K562 (cell line): ENCODE measurements at regions not wholly inside any gene's neighbourhood (a gene's known extent, or its start where the extent isn't known, plus 50 kb on each side); places are given as distances from the start of the nearest gene placed in this dataset.

Experiments used
- ATAC-seq: fragments of 200-7000 bp; cut with Tn5 transposase; 3 replicates; pipeline ENCODE4 v1.9.1; 2020; ENCODE audit warnings: moderate library complexity
- BruUV-seq: library from RNA; stranded (reverse); fragments of 400-500 nt; replicated peaks from 2 replicates; lab custom pipeline; 2021; lab: Mats Ljungman, UMichigan
- CTCF ChIA-PET: fragments of 300-600 bp; formaldehyde crosslinking; extraction: SDS; loops from one replicate; lab custom pipeline; 2021; ENCODE audit warnings: low intra/inter-chr PET ratio; lab: Yijun Ruan, JAX
- POLR2A ChIA-PET: fragments of 300-600, 350-650 bp; sonication (Branson Sonifier 250); formaldehyde crosslinking; extraction: SDS; loops from one replicate; lab custom pipeline; 2021; ENCODE audit warnings: antibody characterized with exemption, inconsistent platforms; lab: Yijun Ruan, JAX
- DNase-seq, 4 experiments: peaks; one replicate each; pipeline versions ENCODE4 v3.0.0 to v3.0.0-alpha.2; 2011 to 2018; ENCODE audit warnings: low spot score in 3 of 4, mixed read lengths in 3 of 4; ENCODE audit errors: extremely low read depth in 1 of 4
- FAIRE-seq: peaks from 2 replicates; lab custom pipeline; 2011; peaks lifted over from hg19 to GRCh38; lab: Jason Lieb, UNC
- H2AFZ ChIP-seq: 2 replicates; pipeline ENCODE4 v1.6.0; 2011; ENCODE audit warnings: low read depth, low read length, control low read depth, inconsistent platforms
- H3K27ac ChIP-seq: fragments of 200-600 bp; 3 replicates; pipeline ENCODE4 v1.8.0; 2011; ENCODE audit warnings: low read depth, mild to moderate bottlenecking, control low read depth, inconsistent platforms, low read length, moderate library complexity, mixed read lengths; ENCODE audit errors: extremely low read depth
- H3K27me3 ChIP-seq, 2 experiments: fragments of 300-600 bp in 1 of 2; 2 replicates in 1 of 2; 3 replicates in 1 of 2; pipeline versions ENCODE4 v1.6.0 to v1.8.0; 2011; ENCODE audit warnings: inconsistent platforms in 2 of 2, low read length in 2 of 2, mild to moderate bottlenecking in 1 of 2, mixed read lengths in 1 of 2, moderate library complexity in 1 of 2; ENCODE audit not compliant: control insufficient read depth in 2 of 2, insufficient read depth in 2 of 2
- H3K36me3 ChIP-seq: fragments of 300-600 bp; 3 replicates; pipeline ENCODE4 v1.8.0; 2011; ENCODE audit warnings: mild to moderate bottlenecking, low read length, inconsistent platforms; ENCODE audit not compliant: control insufficient read depth, insufficient read depth
- H3K4me1 ChIP-seq, 2 experiments: fragments of 200-600 bp in 1 of 2; replicated peaks in 1 of 2; 2 replicates in 1 of 2; 3 replicates in 1 of 2; pipeline versions ENCODE4 v1.5.1 to v1.8.0; 2011; ENCODE audit warnings: inconsistent platforms in 2 of 2, low read length in 2 of 2, mild to moderate bottlenecking in 1 of 2, mixed read lengths in 1 of 2, moderate library complexity in 1 of 2; ENCODE audit not compliant: control insufficient read depth in 2 of 2, insufficient read depth in 2 of 2
- H3K4me2 ChIP-seq: 2 replicates; pipeline ENCODE4 v1.6.1; 2011; ENCODE audit warnings: low read length, control low read depth, inconsistent platforms, mixed read lengths; ENCODE audit not compliant: insufficient read depth
- H3K4me3 ChIP-seq: fragments of 200-600 bp; sonication (generic), shearing (Covaris generic); 2 replicates; pipeline ENCODE4 v1.5.1; 2016; ENCODE audit warnings: control low read depth, inconsistent platforms
- H3K79me2 ChIP-seq: fragments of 200-600 bp; 3 replicates; pipeline ENCODE4 v1.8.0; 2011; ENCODE audit warnings: low read length, inconsistent platforms; ENCODE audit not compliant: control insufficient read depth, insufficient read depth
- H3K9ac ChIP-seq, 2 experiments: 2 replicates each; pipeline versions ENCODE4 v1.6.0 to v1.6.1; 2011; ENCODE audit warnings: low read depth in 2 of 2, low read length in 2 of 2, control low read depth in 1 of 2, inconsistent platforms in 1 of 2, mild to moderate bottlenecking in 1 of 2, mixed read lengths in 1 of 2; ENCODE audit not compliant: insufficient read depth in 1 of 2
- H3K9me1 ChIP-seq: one replicate; pipeline ENCODE4 v1.6.0; 2011; ENCODE audit warnings: inconsistent platforms, mild to moderate bottlenecking, low read length, moderate library complexity; ENCODE audit not compliant: control insufficient read depth, insufficient read depth
- H3K9me3 ChIP-seq: replicated peaks from 2 replicates; pipeline ENCODE4 v1.5.1; 2011; ENCODE audit warnings: low read depth, low read length, inconsistent platforms; ENCODE audit not compliant: control insufficient read depth, insufficient read depth
- H4K20me1 ChIP-seq: replicated peaks from 2 replicates; pipeline ENCODE4 v1.6.1; 2011; ENCODE audit warnings: low read length, inconsistent platforms, mixed read lengths; ENCODE audit not compliant: control insufficient read depth, insufficient read depth
- ARHGAP35 ChIP-seq: fragments of 450-650 bp; IDR thresholded peaks from 2 replicates; pipeline ENCODE4 v1.6.1; 2018; ENCODE audit not compliant: partially characterized antibody
- ATF6 ChIP-seq: sonication (generic); formaldehyde crosslinking; IDR thresholded peaks from 2 replicates; pipeline ENCODE4 v1.4.0; 2020; ENCODE audit warnings: mild to moderate bottlenecking, missing genetic modification reagents
- ERF ChIP-seq: fragments of 450-650 bp; formaldehyde crosslinking; IDR thresholded peaks from 2 replicates; pipeline ENCODE4 v1.4.0; 2020; ENCODE audit warnings: mild to moderate bottlenecking, mixed read lengths
- GTF2F1 ChIP-seq: IDR thresholded peaks from 2 replicates; pipeline ENCODE4 v1.6.1; 2011; ENCODE audit warnings: low read depth, low read length, improper control_type of control experiment
- HNRNPUL1 ChIP-seq: fragments of 200-400 bp; formaldehyde crosslinking; IDR thresholded peaks from 2 replicates; pipeline ENCODE4 v1.6.1; 2017; ENCODE audit warnings: low read length
- IRF9 ChIP-seq: fragments of 450-650 bp; IDR thresholded peaks from 2 replicates; pipeline ENCODE4 v1.6.1; 2016; ENCODE audit warnings: missing biosample characterization, missing genetic modification characterization
- KLF1 ChIP-seq: fragments of 450-650 bp; IDR thresholded peaks from 2 replicates; pipeline ENCODE4 v1.6.1; 2016; ENCODE audit warnings: missing genetic modification characterization, missing compliant biosample characterization
- MYBL2 ChIP-seq, 2 experiments: fragments of 450-650 bp in 1 of 2; sonication (generic) in 1 of 2; formaldehyde crosslinking in 1 of 2; IDR thresholded peaks; 2 replicates each; pipeline versions ENCODE4 v1.6.1 to v1.8.1; 2017 to 2022; ENCODE audit warnings: borderline replicate concordance in 1 of 2, inconsistent platforms in 1 of 2, low read depth in 1 of 2, mild to moderate bottlenecking in 1 of 2, missing genetic modification reagents in 1 of 2, moderate library complexity in 1 of 2
- TEAD4 ChIP-seq, 2 experiments: sonication (generic) in 1 of 2; formaldehyde crosslinking in 1 of 2; IDR thresholded peaks; 2 replicates each; pipeline versions ENCODE4 v1.6.1 to v1.8.0; 2012 to 2022; ENCODE audit warnings: borderline replicate concordance in 1 of 2, inconsistent platforms in 1 of 2, low read length in 1 of 2, mild to moderate bottlenecking in 1 of 2, missing genetic modification reagents in 1 of 2
- ZNF77 ChIP-seq: fragments of 250-450 bp; sonication (Bioruptor Pico); IDR thresholded peaks from 2 replicates; pipeline ENCODE4 v1.5.0; 2020
- ZSCAN32 ChIP-seq: fragments of 450-650 bp; formaldehyde crosslinking; IDR thresholded peaks from 2 replicates; pipeline ENCODE4 v1.4.0; 2020; ENCODE audit warnings: mild to moderate bottlenecking, moderate library complexity
- WGBS: fragments of 100-300 bp; shearing (Covaris generic); methylation state at CpG from one replicate; pipeline ENCODE4 v1.1.6; 2016; ENCODE audit warnings: low coverage, mixed read lengths; ENCODE audit not compliant: insufficient coverage; ENCODE audit errors: missing lambda C conversion rate; 5-methylcytosine and 5-hydroxymethylcytosine counted together
- in situ Hi-C: fragments of 300-500 bp; cut with MboI; formaldehyde crosslinking; loops from 4 replicates; pipeline ENCODE4 v1.15.0; 2018; ENCODE audit warnings: inconsistent platforms, mixed read lengths
- intact Hi-C: fragments of 100-400 bp; cut with micrococcal nuclease; formaldehyde crosslinking; loops from 2 replicates; pipeline ENCODE4 v1.14.2; 2022

DNA sequence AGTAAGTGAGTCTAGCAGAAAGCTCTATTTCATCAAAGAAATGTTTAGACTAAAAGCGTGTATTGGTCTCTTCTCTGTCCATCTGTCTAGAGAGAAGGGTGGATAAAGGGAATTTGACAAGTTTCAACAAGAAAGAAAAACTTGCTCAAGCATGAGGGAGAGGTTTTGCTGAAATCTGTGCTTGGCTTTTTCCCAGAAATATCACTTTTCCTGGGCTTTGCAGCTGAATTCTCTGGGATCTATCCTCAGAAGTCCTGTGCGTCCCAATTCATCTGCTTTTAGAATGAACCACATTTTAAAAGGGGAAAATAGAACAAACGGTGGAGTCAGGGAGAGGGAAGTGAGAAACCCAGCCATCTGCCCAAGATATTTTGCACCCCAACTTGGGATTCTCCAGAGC, 59.6 kb upstream of the CELF2 start:
- no peaks in the 10 kb centered on the region for H3K9me1 ChIP-seq
- FAIRE-seq (no peak), DNase-seq (no peak), ATAC-seq (no peak)
- no peak overlapping the region for H2AFZ ChIP-seq
- no peak overlapping the region for H3K9ac ChIP-seq
- no peak overlapping the region for H3K4me3 ChIP-seq
- H3K4me1 ChIP-seq: no peaks in the 10 kb centered on the region
- H3K79me2 ChIP-seq: no peaks in the 10 kb centered on the region
- CTCF ChIA-PET: no interaction called here
- in situ Hi-C loops (no loop called here), intact Hi-C loops (no loop called here)
- H4K20me1 ChIP-seq: no peaks in the 10 kb centered on the region
- TF ChIP-seq ATF6 (CRISPR knock-in tag) (no peak), ZNF77 (CRISPR knock-in tag) (no peak), HNRNPUL1 (no peak)
- H3K9me3 ChIP-seq: no peaks in the 10 kb centered on the region
- no TSS peak for BruUV-seq
- no peaks in the 10 kb centered on the region for H3K36me3 ChIP-seq
- H3K4me2 ChIP-seq: no peak overlapping the region
- POLR2A ChIA-PET: no interaction called here
- H3K27me3 ChIP-seq: no peaks in the 10 kb centered on the region; a peak in 1 of 5 replicates
- WGBS: 0% methylated on average over 3 of the region's 3 CpGs
- H3K27ac ChIP-seq: no peak overlapping the region

GRCh38 chr10:10959666-10960065, 58.0 kb upstream of the CELF2 start:
- H3K4me3 ChIP-seq: no peak overlapping the region
- H3K79me2 ChIP-seq: no peaks in the 10 kb centered on the region
- H4K20me1 ChIP-seq: no peaks in the 10 kb centered on the region
- no peak overlapping the region for H2AFZ ChIP-seq
- POLR2A ChIA-PET: no interaction called here
- no peaks in the 10 kb centered on the region for H3K36me3 ChIP-seq
- H3K27me3 ChIP-seq: no peaks in the 10 kb centered on the region; a peak in 1 of 5 replicates
- H3K9me3 ChIP-seq: no peaks in the 10 kb centered on the region
- H3K9ac ChIP-seq: no peak overlapping the region
- no TSS peak for BruUV-seq
- H3K27ac ChIP-seq: no peak overlapping the region
- ATAC-seq (no peak), DNase-seq (no peak), FAIRE-seq (no peak)
- CTCF ChIA-PET: no interaction called here
- in situ Hi-C loops: no loop called here
- no peaks in the 10 kb centered on the region for H3K4me1 ChIP-seq
- no peak overlapping the region for H3K4me2 ChIP-seq
- intact Hi-C loops: loop anchor here (10.0 kb wide), 1 partner anchor 315 kb away; no protein-coding TSS in a partner anchor
- WGBS: 0% methylated on average over 3 of the region's 3 CpGs
- no peaks in the 10 kb centered on the region for H3K9me1 ChIP-seq
- TF ChIP-seq TEAD4 (IDR thresholded peaks at IDR 0.05; ENCODE audit: low read length) (no peak), TEAD4 (CRISPR knock-in tag; IDR thresholded peaks at IDR 0.05; ENCODE audit: borderline replicate concordance) (no peak), MYBL2 (IDR thresholded peaks at IDR 0.05; ENCODE audit: low read depth) (no peak), MYBL2 (CRISPR knock-in tag; IDR thresholded peaks at IDR 0.05; ENCODE audit: borderline replicate concordance) (no peak), KLF1 (tag) (no peak), ARHGAP35 (no peak), IRF9 (tag) (no peak), ERF (CRISPR knock-in tag) (no peak), ZSCAN32 (CRISPR knock-in tag) (no peak), GTF2F1 (no peak)
